ACHN (cell line): ENCODE measurements at regions not wholly inside any gene's neighbourhood (a gene's known extent, or its start where the extent isn't known, plus 50 kb on each side); places are given as distances from the start of the nearest gene placed in this dataset.
A peak's percentile ranks its signal among the peaks of the same experiment; 100 is the strongest.

ENCODE experiments used
- DNase-seq: peaks from one replicate; pipeline ENCODE4 v3.0.0-alpha.2; 2015
- in situ Hi-C: cut with HindIII; loops from 2 replicates; pipeline ENCODE4 v1.10.0; 2017; ENCODE audit warnings: low sequenced_read_pairs, low pct_ligation_motif_present, low pct_unique_long_range_greater_than_20kb

DNA sequence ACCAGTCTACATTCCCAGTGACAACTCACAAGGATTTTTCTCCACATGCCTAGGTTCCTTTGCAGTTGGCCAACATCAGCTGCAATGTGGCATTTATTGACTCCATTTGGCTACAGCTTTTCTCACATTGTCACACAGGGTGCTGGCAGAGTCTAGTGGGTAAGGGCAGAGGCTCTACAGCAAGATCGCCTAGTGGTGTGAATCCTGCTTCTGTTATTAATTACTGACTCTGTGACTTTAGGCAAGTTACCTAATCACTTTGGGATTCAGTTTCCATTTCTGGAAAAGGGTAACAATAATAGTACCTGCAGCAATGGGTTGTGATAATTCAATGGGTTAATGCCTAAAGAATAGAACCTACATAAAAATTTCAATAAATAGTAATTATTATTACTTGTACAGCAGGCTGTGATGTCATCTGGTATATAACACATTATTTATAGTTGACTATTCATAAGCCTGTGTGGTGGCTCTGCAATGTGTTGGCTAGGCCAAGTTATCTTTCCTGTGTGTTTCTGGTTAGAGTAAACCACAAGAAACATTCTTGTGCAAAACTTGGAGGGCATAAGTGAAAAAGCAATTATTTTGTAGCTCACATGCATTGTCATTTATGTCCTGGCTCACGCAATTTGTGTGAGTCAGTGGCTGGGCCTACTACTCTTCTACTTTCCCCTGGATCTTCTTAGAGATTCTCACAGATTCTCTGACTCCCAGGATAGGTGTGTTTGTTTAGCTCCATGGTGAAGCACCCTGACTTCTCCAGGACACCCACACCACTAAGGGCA is 59.5 kb downstream of the PTGS2 start:
- DNase-seq = no peak
- in situ Hi-C loops = loop anchor here (25.0 kb wide), 1 partner anchor 367 kb away; no protein-coding TSS in a partner anchor

DNA sequence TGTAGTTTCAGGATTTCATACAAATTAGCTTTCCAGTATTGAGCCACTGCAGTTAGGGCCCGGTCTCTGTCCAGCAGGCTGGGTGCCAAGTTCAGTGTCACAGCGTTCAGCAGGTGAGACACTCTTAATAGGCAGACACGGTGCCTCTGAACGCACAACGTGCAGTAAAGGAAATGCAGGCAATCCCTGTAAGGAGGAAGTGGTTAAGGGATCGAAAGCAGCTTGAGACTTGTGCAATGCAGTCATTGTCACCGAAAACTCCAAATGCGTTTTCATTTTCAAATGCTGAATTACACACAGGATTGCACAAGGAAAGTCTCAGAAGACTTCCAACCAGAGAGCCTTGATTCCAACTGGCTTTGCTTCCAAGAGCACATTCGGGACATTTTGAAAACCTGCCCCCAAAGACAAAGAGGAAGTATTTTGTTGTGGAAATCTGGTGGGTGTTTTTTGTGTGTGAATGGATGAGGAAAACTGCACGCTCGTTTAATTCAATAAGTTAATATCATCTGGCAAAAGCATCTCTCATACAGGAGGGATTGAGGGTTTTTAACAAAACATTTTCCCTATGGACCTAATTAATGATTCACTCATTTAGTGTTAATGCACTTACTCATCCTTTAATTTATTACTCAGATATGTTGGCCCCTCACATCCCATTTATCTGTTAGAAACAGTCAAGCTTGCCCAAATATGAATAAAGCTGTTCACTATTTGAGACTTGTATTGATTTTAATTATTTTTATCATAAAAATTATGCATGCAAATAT is 61.6 kb downstream of the PTGS2 start:
- in situ Hi-C loops = loop anchor here (25.0 kb wide), 1 partner anchor 369 kb away; no protein-coding TSS in a partner anchor
- no peak for DNase-seq

DNA sequence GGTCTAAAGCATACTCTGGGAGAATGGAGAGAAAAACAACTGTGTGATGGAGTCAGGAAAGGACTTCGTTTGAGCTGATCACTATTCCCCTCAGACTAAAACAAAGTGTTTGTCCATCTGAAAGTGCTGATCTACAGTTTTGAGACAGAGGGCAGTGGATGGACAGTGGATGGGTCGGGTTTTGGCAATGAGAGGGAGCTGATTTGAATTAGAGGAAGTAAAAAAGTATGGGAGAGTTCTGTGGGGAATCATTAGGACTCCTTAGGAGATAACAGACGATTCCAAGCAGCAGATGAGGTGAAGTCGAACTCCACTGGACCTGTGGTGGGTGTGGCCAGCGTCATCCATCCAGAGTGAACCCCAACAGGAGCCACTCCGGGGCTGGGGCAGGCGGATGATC is 62.3 kb downstream of the PTGS2 start:
- in situ Hi-C loops = loop anchor here (25.0 kb wide), 1 partner anchor 369 kb away; no protein-coding TSS in a partner anchor
- DNase-seq = no peak

DNA sequence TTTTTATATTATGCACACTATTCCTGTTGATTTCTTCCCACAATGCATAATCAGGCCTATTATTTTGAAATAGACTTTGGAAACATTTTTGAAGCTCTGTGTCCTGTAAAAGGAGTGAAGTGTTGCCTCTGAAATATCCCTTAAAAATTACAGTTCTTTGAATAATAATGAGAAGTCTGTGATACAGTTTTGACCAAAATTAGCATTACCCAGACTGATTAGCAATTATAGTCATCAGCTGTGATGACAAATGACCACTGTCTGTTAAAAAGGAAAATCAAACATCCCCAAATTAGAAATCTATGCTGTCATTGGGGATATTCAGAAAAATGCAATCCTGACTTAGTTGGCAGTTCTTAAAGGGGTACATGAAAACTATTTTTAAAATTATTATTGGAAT is 63.7 kb downstream of the PTGS2 start:
- in situ Hi-C loops = loop anchor here (25.0 kb wide), 1 partner anchor 371 kb away; no protein-coding TSS in a partner anchor
- no peak for DNase-seq

DNA sequence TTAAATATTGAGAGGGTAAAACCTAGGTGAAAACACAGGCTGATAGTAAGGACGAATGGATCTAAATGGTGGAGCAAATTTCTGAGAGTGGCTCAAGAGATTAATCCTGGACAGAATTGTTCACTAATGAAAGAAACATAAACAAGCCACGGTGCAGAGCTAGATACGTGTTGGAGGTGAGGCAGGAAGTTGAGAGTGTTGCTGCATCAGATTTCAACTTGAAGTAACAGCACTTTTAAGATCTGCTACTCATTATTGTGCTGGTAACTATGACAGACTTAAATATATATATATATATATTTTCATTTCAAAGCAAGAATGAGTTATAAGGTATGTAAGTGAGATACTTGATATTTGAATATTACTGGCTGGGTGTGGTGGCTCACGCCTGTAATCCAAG is 64.9 kb downstream of the PTGS2 start:
- DNase-seq = no peak
- in situ Hi-C loops = loop anchor here (25.0 kb wide), 1 partner anchor 372 kb away; no protein-coding TSS in a partner anchor

- DNase-seq = no peak
- in situ Hi-C loops = loop anchor here (25.0 kb wide), 1 partner anchor 376 kb away; no protein-coding TSS in a partner anchor
Observed at GRCh38 chr1:186611156-186611555, 69.1 kb downstream of the PTGS2 start.

DNA sequence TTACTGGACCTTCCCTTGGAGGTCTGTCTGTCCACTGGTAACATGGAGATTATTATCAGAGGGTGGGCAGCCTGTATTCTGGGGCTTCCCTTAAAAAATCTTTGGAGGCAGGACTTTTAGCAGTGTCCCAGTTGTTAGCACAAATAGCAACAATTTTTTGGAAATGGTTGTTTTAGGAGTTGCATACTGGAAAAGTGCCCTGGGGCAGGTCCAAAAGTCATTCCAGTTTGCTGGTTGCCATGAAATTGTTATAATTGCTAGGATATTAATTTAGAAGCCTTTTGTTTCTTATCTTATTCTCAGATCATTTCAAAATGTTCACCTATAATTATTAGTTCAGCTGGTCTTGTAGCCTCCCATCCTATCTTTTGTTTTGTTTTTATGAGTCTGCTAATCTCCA is 71.0 kb downstream of the PTGS2 start:
- in situ Hi-C loops = loop anchor here (25.0 kb wide), 1 partner anchor 378 kb away; no protein-coding TSS in a partner anchor

DNA sequence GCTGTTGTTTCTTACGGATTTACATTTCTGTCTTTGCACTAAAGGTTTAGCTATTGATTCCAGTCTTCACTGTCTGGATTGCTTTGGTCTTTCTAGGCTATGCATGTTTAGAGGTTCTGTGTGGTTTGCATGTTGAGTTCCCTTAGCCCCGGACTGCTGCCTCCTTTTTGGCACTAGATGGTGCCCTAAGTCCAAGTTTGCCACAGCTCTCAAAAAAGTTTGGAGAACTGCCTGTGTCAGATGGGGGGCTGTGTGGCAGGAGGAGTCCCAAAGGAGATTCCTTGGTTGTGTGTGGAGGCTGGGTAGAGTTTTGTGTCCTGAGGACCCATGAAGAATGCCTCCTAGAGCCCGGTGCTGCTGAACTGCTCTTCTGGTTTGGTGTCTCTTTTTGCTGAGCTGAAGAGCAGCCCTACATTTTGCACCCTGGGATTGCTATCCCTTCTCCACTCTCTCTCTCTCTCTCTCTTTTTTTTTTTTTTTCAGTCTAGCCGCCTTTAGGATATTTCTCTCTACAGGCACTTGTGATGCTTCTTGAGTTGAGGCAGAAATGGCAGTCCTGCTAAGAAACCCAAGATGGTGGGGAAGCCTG is 74.4 kb downstream of the PTGS2 start:
- in situ Hi-C loops = loop anchor here (25.0 kb wide), 1 partner anchor 381 kb away; no protein-coding TSS in a partner anchor
- peak; percentile 37 for DNase-seq

More for the DNA sequence above, 71.0 kb downstream of the PTGS2 start:
- no peak for DNase-seq

DNA sequence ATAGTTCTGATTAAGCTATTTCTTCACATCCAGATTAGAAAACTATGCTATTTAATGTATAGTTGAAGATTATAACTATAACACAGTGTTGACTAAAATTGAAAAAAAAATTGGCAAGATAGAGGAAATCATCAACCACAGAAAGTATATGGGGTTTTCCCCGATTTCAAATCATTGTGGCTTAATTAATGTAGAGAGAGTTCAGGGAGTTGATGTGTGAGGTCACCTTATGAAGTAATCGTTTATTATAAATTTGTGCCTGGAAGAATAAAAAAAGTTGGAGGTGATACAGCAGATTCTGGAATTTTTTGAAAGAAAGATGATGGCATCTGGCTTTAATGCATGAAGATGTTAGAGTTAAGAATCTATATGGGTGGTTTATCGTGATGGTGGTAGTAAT is 84.3 kb downstream of the PTGS2 start:
- DNase-seq = no peak
- in situ Hi-C loops = no loop called here

GRCh38 chr1:186578325-186579016 is 101.8 kb downstream of the PTGS2 start:
- in situ Hi-C loops = no loop called here
- no peak for DNase-seq

- DNase-seq = no peak
- in situ Hi-C loops = no loop called here
Observed at GRCh38 chr1:186577633-186578032, 102.6 kb downstream of the PTGS2 start.

GRCh38 chr1:186577216-186577615 is 103.0 kb downstream of the PTGS2 start:
- in situ Hi-C loops = no loop called here
- no peak for DNase-seq

GRCh38 chr1:186575348-186575747 is 104.9 kb downstream of the PTGS2 start:
- in situ Hi-C loops = no loop called here

GRCh38 chr1:186574926-186575325 is 105.3 kb downstream of the PTGS2 start:
- no peak for DNase-seq
- in situ Hi-C loops = no loop called here

More at GRCh38 chr1:186575348-186575747, 104.9 kb downstream of the PTGS2 start:
- no peak for DNase-seq

- in situ Hi-C loops = no loop called here
- no peak for DNase-seq
Observed at GRCh38 chr1:186572509-186572908, 107.7 kb downstream of the PTGS2 start.

DNA sequence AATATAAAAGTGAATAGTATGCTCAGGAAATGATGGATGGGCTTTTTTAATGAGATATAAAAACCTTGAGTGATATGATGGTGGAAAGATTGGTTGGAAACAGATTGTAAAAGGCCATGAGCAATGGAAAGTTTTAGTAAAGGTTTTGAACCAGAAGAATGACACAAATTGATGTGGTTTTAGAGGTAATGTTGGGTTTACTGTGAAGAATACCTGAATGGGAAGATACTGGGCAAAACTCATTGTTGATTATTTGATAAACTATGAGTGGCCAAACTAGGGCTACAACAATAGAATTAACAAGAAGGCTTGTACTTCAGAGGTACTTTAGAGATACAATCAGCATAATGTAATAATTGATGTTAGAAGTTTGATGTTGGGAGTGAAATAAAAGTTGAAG is 108.5 kb downstream of the PTGS2 start:
- DNase-seq = no peak
- in situ Hi-C loops = no loop called here

DNA sequence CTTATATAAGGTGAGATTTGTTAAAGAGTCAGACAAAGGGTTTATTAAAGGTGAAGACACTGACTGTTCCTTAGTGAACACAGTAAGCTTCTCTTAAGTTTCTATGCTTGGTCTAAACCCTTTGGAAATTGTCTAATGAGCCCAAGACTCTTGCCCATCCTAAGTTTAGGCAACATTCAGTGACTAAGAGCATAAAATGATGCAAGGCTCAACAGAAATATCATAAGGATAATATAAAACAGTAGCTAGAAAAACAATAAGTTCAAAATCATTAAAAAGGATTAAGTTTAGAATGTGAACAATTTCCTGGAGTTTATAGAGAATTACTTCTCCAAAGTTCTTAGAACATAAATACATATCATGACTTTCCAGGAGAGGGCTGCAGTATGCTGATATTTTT is 108.9 kb upstream of the PDC start:
- no peak for DNase-seq
- in situ Hi-C loops = no loop called here

GRCh38 chr1:186568221-186568620 is 107.3 kb upstream of the PDC start:
- in situ Hi-C loops = no loop called here
- no peak for DNase-seq
